ENCODE measurements at regions not wholly inside any gene's neighbourhood (a gene's known extent, or its start where the extent isn't known, plus 50 kb on each side); places are given as distances from the start of the nearest gene placed in this dataset.
"Not testable (repeated sequence)": the region's sequence is repeated elsewhere in the genome, so short reads cannot be mapped to it uniquely, and the experiment has no call there.

DNA sequence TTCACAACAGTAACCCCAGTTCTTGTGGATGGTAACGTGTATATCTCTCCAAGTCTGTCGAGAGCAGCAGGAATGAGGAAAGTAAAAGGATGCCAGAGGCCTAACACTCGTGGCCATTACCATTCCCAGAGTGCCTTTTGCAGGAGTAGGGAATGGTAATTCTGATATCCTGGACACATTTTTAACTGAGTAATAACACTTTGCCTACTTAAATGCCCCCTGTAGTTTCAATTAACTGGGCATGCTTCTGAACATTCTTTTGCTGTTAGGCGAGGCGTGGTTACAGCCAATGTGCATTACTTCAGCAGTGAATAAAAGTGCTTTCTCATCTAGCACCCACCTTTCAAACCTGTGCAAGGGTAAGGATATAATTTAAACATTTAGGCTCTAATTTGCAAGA lies 258.5 kb upstream of the ADGRL2 start:
- DNase-seq (ENCODE audit: low read depth), result no peak

GRCh38 chr1:81540216-81540615 lies 260.5 kb upstream of the ADGRL2 start:
- DNase-seq (ENCODE audit: low read depth), result no peak

DNA sequence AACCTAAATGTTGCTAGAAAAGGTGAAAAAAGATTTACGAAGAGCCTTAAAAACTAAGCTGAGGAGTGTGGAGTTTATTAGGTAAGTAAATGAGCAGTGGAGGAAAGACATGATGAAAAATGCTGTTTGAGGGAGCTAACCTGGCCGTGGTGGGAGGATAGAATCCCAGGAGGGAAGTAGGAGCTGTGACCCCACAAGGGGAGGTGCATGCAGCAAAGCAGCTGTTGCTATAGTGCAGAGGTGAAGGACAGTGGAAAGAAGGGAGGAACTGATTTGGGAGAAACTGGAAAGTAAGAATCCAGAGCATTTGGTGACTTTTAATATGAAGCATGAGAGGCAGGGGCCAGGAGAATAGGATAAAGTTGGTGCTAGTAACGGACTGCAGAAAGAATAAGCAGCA lies 271.7 kb upstream of the ADGRL2 start:
- DNase-seq (ENCODE audit: low read depth), result no peak

DNA sequence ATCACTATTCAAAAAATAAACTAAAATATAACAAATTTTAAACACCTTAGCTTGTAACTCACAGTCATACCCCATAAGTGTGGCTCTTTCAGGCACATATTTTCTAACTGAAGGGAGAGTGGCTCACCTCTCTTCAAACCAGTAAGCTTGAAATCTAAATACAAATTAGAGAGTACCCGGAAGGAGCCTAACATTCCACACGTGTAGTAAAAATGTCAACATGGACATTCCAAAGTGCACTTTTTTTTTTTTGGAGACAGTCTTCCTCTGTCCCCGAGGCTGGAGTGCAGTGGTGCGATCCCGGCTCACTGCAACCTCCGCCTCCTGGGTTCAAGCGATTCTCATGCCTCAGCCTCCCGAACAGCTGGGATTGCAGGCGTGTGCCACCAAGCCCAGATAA lies 275.6 kb upstream of the ADGRL2 start:
- no peak for DNase-seq (ENCODE audit: low read depth)

- DNase-seq (ENCODE audit: low read depth), result no peak
Measured at GRCh38 chr1:81519987-81520386, 280.7 kb upstream of the ADGRL2 start.

GRCh38 chr1:81517987-81518386 lies 282.7 kb upstream of the ADGRL2 start:
- DNase-seq (ENCODE audit: low read depth), result no peak

DNA sequence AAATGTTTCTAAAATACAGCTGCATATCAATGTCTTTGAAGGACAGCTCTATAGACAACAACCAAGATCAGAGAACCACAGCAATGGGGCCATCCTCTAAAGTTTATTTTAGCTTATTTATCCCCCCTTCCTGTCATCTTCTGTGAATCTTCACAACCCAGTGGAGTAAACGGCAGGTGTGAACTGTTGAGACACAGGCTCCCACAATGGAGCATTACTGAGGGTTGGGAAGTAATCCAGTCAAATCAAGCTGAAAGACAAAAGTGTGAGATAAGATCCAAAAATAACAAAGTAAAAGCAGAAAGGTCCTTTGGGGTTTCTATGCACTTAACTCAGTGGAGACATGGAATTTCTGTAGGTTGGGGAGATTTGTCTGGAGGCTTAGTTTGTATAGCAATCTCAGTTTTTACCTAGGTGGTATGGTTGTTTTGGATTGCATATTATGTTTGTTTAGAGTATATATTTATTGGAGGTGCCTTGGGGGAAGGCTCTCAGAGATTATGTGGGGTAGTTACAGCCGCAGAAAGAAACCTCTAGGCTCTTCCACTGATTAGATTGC lies 286.9 kb upstream of the ADGRL2 start:
- no peak for DNase-seq (ENCODE audit: low read depth)

DNA sequence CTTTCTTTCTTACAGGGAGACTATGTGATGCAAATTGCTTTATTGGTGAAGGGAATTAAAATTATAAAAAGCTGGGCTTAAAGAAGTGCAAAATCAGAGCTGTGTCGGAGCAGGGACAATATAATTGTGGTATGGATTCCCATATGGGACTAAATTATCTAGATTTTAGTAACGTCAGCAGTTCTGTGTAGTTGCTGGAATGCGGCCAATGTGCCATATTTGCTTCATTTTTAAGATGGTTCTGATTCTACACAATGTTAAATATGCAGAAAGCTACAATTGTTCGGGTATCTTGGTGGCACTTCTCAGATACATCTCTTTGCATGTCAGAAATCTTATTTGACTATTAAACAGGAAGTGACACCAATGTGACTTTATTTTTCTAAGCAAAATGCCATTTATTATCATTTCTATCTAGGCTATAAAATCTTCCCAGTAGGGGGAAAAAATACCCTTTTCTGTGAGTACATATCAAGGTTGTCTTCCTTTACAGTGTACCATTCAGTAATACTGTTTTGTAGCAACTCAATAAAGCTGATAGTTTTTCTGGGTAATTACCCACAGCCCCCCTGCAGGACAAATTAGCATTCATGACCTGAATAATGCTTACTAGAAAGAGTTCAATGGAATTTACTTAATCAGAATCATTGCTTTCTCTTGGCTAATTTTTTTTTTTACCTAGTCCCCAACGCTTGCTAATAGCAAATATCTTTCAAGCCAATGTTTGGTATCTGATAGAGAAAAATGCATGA lies 288.3 kb upstream of the ADGRL2 start:
- no peak for DNase-seq (ENCODE audit: low read depth)

DNA sequence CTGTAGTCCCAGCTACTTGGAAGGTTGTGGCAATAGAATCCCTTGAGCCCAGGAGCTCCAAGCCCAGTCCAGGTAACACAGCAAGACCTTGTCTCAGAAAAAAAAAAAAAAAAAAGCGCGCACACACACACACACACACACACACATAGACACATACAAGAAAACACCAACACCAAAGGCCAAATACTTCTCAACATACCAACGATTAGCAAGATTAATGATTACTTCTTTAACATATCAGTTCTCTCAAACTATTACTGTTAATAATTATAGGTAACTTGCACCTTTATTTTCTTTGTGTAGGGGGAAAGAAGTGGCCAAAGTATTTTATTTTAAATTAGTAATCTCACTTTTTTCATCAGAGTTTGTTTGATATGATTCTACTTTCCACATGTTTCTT lies 289.5 kb upstream of the ADGRL2 start:
- no peak for DNase-seq (ENCODE audit: low read depth)

DNA sequence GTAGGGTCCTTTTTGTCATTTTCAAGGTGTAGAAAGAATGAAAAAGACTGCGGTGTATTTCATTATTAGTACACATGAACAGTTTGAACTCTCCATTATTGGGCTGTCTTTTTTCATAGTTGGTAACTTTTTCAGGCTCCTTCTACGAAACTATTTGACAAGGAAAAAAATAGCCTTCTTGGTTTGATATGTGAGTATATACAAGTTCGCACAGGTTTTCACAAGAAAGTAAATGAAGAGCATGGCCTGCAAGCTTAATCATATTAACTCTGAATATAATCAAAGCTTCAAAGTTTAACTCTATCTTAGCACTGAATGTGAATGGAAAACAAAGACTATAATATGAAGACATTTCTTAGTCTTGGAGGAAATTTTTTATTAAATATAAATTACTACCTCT lies 290.0 kb upstream of the ADGRL2 start:
- no peak for DNase-seq (ENCODE audit: low read depth)

- no peak for DNase-seq (ENCODE audit: low read depth)
Measured at GRCh38 chr1:81509594-81509993, 291.1 kb upstream of the ADGRL2 start.

- DNase-seq (ENCODE audit: low read depth), result no peak
Measured at GRCh38 chr1:81506699-81507098, 294.0 kb upstream of the ADGRL2 start.

DNA sequence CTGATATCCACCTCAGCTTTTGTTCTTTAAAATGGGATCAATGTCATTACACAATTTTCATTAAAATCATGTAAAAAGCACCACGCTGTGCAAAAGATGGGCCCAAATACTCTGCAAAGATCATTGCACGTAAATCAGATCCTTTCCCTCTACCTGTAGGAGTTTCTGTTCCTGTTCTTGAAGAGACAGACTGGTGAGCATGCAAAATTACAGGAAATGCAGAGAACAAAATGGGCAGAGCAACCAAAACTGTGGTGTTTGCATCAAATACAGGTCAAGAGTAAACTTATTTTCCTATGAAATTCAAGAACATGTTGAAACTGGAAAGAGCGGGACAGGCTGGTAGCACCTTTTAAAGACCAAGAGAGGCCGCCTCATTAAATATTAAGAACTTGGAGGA lies 294.9 kb upstream of the ADGRL2 start:
- no peak for DNase-seq (ENCODE audit: low read depth)

GRCh38 chr1:81504820-81505219 lies 295.9 kb upstream of the ADGRL2 start:
- DNase-seq (ENCODE audit: low read depth), result not testable (repeated sequence)

- not testable (repeated sequence) for DNase-seq (ENCODE audit: low read depth)
Measured at GRCh38 chr1:81502705-81503104, 298.0 kb upstream of the ADGRL2 start.

- DNase-seq (ENCODE audit: low read depth), result not testable (repeated sequence)
Measured at GRCh38 chr1:81501485-81501884, 299.2 kb upstream of the ADGRL2 start.

DNA sequence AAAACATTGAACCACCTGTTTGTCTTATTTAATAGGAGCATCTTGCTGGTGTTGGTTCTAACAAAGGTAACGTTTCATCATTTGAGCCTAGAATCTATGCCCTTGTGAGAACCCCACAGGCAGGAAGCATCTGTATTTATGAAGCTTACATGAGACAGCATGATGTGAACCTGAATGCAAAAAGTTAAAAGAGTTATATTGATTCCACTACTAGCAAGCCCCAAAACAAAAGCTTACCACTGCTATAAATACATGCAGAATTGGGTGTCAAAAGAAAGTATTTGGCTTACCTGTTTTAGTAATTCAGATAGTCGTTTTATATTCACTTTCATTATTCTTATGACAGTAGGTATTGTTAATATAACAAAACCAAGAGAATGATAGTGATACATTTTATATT lies 301.2 kb upstream of the ADGRL2 start:
- no peak for DNase-seq (ENCODE audit: low read depth)

GRCh38 chr1:81498471-81499462 lies 302.0 kb upstream of the ADGRL2 start:
- DNase-seq (ENCODE audit: low read depth), result no peak

DNA sequence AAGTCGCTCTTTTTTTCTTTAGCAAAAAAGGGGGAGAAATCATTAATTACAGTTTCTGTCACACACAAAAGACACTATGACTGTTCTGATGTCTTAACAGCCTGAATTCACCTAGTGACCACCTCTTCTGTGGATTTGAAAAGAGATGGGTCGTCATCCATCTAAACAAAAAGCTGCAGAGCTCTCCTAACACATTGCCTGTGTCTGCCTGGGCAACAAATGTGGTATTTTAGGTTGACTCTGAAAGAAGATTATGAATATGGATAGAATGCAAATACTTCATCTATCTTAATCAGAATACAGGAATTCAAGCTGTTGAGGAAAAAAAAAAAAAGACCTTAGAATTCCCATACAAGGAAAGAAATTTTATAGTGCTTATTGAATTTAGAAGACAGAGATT lies 304.4 kb upstream of the ADGRL2 start:
- DNase-seq (ENCODE audit: low read depth), result no peak

DNA sequence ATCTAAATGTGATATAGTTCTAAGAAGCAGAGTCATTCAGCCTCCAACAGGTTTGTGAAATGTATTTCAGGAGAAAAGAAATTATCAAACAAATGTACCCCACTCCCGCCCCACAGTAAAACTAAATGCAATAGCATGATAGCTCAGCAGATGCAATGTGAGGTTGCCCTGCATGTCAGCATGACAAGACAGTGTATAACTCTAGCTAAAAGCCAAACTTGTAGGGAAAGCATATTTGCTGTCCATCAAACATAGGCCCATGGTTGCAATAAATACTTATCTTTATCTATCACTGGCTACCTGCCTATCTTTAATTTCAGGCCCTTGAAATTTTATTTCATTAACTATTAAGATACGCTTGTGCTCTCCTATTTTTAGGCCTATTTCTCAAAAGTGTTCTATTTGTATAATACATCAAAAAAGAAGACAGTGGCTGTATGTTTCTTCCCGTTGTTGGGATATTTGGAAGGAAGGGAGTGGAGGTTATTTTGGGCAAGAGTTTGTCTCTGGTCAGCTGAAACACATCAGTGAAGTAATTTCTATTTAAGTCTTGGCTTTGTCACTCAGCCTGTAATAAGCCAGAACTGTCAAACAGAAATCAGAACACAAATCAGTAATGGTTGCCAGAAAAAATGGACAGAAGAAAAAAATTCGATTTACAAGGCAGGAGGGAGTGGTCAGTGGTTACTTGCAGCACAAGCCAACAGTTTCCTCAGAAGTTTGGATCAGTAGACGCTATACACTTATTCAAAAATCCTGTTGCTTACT lies 307.4 kb upstream of the ADGRL2 start:
- peak; percentile 11 for DNase-seq (ENCODE audit: low read depth)

DNA sequence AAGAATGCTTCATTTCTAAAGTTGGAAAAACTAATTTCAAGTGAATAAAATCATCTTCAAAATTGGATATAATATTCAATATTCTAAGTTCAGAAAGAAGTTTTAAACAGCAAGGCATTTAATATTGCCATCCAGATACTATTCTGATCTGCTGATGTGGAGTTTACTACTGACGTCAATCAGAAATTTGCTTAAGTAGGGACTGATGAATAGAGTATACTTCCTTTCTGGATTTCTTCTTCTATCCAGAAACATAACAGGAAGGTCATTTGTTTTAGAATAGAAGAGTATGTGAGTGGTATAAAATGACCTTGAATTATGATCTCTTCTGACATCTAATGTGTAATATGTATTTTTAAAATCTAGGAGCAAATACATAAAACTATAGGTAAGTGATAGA lies 308.1 kb upstream of the ADGRL2 start:
- DNase-seq (ENCODE audit: low read depth), result no peak

GRCh38 chr1:81490614-81491013 lies 310.1 kb upstream of the ADGRL2 start:
- no peak for DNase-seq (ENCODE audit: low read depth)

Measured in stromal cell of bone marrow (primary cell).